VCaP (cell line): ENCODE measurements at regions not wholly inside any gene's neighbourhood (a gene's known extent, or its start where the extent isn't known, plus 50 kb on each side); places are given as distances from the start of the nearest gene placed in this dataset.

Source experiments
- H3K27ac ChIP-seq: fragments of 450-650 bp; 2 replicates; pipeline ENCODE4 v1.5.1; 2017
- TF ChIP-seq, protein P1 (sequence below): fragments of 450-650 bp; conservative IDR thresholded peaks from 2 replicates; pipeline ENCODE4 v1.5.1; 2017; ENCODE audit warnings: mild to moderate bottlenecking, moderate library complexity

GRCh38 chr10:121088524-121088923 lies 237.4 kb downstream of the WDR11 start:
- no peak overlapping the region for H3K27ac ChIP-seq
- TF ChIP-seq, protein P1, sequence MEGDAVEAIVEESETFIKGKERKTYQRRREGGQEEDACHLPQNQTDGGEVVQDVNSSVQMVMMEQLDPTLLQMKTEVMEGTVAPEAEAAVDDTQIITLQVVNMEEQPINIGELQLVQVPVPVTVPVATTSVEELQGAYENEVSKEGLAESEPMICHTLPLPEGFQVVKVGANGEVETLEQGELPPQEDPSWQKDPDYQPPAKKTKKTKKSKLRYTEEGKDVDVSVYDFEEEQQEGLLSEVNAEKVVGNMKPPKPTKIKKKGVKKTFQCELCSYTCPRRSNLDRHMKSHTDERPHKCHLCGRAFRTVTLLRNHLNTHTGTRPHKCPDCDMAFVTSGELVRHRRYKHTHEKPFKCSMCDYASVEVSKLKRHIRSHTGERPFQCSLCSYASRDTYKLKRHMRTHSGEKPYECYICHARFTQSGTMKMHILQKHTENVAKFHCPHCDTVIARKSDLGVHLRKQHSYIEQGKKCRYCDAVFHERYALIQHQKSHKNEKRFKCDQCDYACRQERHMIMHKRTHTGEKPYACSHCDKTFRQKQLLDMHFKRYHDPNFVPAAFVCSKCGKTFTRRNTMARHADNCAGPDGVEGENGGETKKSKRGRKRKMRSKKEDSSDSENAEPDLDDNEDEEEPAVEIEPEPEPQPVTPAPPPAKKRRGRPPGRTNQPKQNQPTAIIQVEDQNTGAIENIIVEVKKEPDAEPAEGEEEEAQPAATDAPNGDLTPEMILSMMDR: peak; percentile 51

DNA sequence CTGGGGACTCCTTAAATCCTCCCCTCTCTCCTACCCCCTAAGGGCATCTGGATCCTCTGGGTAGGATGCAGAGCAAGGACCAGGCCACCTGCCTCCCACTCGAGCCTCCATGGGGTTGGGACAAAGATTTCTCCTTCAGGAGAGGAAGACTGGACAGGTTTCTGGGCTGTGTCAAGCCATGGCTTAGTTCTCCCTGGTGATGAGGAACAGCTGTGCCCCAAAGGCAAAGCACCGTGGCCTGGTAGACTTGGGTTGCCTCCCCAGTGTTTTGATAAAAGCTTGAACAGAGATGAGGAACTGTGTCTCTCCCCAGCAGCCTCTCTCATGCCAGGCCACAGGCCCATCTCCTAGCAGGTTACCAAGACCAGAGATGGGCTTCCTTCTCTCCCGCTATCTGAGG lies 238.3 kb downstream of the WDR11 start:
- H3K27ac ChIP-seq: no peak overlapping the region
- TF ChIP-seq, protein P1: no peak

- H3K27ac ChIP-seq: no peak overlapping the region
- TF ChIP-seq, protein P1: no peak
Observed at GRCh38 chr10:121091961-121092719, 241.0 kb downstream of the WDR11 start.

- TF ChIP-seq, protein P1: no peak
Observed at GRCh38 chr10:121092720-121093095, 241.5 kb downstream of the WDR11 start.

DNA sequence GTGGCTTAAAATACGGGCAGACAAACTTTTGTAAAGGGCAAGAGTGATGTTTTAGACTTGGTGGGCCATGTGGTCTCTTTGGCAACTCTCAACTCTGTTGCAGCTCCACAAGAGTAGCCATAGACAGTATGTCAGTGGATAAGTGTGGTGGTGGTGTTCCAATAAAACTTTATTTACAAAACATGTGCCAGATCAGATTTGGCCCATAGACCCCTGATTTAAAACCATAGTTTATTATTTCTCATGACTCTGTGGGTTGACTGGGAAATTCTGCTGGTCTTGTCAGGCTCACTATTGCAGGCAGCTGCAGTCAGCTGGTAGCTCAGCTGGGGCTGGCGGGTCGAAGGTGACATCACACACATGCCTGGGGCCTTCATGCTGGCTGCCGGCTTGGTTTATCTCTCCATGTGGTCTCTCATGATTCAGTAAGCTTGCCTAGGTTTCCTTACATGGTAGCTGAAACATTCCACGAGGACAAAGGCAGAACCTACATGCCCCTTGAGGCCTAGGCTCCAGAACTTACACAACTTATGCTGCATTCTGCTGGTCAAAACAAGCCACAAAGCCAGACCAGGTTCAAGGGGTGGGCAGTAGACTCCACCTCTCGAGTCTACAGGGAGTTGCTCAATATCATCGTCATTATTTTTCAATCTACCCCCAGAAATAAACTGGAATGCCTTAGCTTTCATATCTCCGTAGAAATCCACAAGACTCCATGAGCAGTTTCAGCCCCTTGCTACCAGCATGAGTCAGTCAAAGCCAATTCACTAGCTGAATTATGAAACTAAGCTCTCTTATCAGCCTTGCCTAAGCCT lies 245.7 kb downstream of the WDR11 start:
- TF ChIP-seq, protein P1: no peak
- no peak overlapping the region for H3K27ac ChIP-seq

More at GRCh38 chr10:121092720-121093095, 241.5 kb downstream of the WDR11 start:
- no peak overlapping the region for H3K27ac ChIP-seq

- no peak overlapping the region for H3K27ac ChIP-seq
- TF ChIP-seq, protein P1: no peak
Observed at GRCh38 chr10:121098211-121098610, 247.0 kb downstream of the WDR11 start.

GRCh38 chr10:121098751-121099150 lies 247.6 kb downstream of the WDR11 start:
- TF ChIP-seq, protein P1: no peak
- H3K27ac ChIP-seq: no peak overlapping the region
